ENCODE measurements at regions not wholly inside any gene's neighbourhood (a gene's known extent, or its start where the extent isn't known, plus 50 kb on each side); places are given as distances from the start of the nearest gene placed in this dataset.

GRCh38 chr3:194971965-194972364 lies 286.3 kb downstream of the FAM43A start:
- no peaks in the 10 kb centered on the region for H3K9me3 ChIP-seq (ENCODE audit: control insufficient read depth, insufficient read depth, low read depth, low read length)
- no peaks in the 10 kb centered on the region for H3K4me1 ChIP-seq (ENCODE audit: control insufficient read depth, insufficient read depth, low read length)
- ATAC-seq: no peak; the same call in 1 of the 2 replicates
- ChIA-PET CTCF (interaction anchor here (1.1 kb wide), 1 partner anchor 13 kb away, joined by 3 read pairs; no protein-coding TSS in a partner anchor), POLR2A (no interaction called here)
- BruUV-seq (replicated peaks): no TSS peak
- no peaks in the 10 kb centered on the region for H3K27me3 ChIP-seq (ENCODE audit: control insufficient read depth, insufficient read depth, low read length)
- no peak for DNase-seq (ENCODE audit: low read depth, low spot score)
- no peaks in the 10 kb centered on the region for H3K36me3 ChIP-seq (ENCODE audit: control insufficient read depth, insufficient read depth, low read length)
- no peak overlapping the region for H3K4me3 ChIP-seq (ENCODE audit: low read depth in 2 of 2, low read length in 2 of 2)
- H3K27ac ChIP-seq (ENCODE audit: low read length): no peak overlapping the region
- TF ChIP-seq, protein P1, sequence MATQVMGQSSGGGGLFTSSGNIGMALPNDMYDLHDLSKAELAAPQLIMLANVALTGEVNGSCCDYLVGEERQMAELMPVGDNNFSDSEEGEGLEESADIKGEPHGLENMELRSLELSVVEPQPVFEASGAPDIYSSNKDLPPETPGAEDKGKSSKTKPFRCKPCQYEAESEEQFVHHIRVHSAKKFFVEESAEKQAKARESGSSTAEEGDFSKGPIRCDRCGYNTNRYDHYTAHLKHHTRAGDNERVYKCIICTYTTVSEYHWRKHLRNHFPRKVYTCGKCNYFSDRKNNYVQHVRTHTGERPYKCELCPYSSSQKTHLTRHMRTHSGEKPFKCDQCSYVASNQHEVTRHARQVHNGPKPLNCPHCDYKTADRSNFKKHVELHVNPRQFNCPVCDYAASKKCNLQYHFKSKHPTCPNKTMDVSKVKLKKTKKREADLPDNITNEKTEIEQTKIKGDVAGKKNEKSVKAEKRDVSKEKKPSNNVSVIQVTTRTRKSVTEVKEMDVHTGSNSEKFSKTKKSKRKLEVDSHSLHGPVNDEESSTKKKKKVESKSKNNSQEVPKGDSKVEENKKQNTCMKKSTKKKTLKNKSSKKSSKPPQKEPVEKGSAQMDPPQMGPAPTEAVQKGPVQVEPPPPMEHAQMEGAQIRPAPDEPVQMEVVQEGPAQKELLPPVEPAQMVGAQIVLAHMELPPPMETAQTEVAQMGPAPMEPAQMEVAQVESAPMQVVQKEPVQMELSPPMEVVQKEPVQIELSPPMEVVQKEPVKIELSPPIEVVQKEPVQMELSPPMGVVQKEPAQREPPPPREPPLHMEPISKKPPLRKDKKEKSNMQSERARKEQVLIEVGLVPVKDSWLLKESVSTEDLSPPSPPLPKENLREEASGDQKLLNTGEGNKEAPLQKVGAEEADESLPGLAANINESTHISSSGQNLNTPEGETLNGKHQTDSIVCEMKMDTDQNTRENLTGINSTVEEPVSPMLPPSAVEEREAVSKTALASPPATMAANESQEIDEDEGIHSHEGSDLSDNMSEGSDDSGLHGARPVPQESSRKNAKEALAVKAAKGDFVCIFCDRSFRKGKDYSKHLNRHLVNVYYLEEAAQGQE (IDR thresholded peaks at IDR 0.05; ENCODE audit: insufficient read depth in 1 of 2, low read depth in 2 of 2, low read length in 1 of 2): no peak
- TF ChIP-seq SIN3A (IDR thresholded peaks at IDR 0.05; ENCODE audit: borderline replicate concordance, insufficient read depth, low read depth, low read length): no peak
- no peak for TF ChIP-seq CTCF (IDR thresholded peaks at IDR 0.05)
- in situ Hi-C loops (cut with HindIII; ENCODE audit: low pct_unique_long_range_greater_than_20kb, low sequenced_read_pairs): no loop called here
- intact Hi-C loops (cut with micrococcal nuclease; ENCODE audit: unreplicated experiment): no loop called here

GRCh38 chr3:194972641-194973040 lies 287.0 kb downstream of the FAM43A start:
- Histone ChIP-seq H3K27ac (ENCODE audit: low read length) (no peak overlapping the region), H3K9me3 (ENCODE audit: control insufficient read depth, insufficient read depth, low read depth, low read length) (no peaks in the 10 kb centered on the region), H3K36me3 (ENCODE audit: control insufficient read depth, insufficient read depth, low read length) (no peaks in the 10 kb centered on the region), H3K4me1 (ENCODE audit: control insufficient read depth, insufficient read depth, low read length) (no peaks in the 10 kb centered on the region), H3K4me3 (ENCODE audit: low read depth in 2 of 2, low read length in 2 of 2) (no peak overlapping the region), H3K27me3 (ENCODE audit: control insufficient read depth, insufficient read depth, low read length) (no peaks in the 10 kb centered on the region)
- CTCF ChIA-PET: no interaction called here
- TF ChIP-seq POLR2AphosphoS5 (IDR thresholded peaks at IDR 0.05; ENCODE audit: low read depth, low read length) (no peak), CTCF (IDR thresholded peaks at IDR 0.05) (no peak), TCF7L2 (IDR thresholded peaks at IDR 0.05; ENCODE audit: low read depth, low read length) (no peak), SIN3A (IDR thresholded peaks at IDR 0.05; ENCODE audit: borderline replicate concordance, insufficient read depth, low read depth, low read length) (no peak)
- TF ChIP-seq, protein P1 (IDR thresholded peaks at IDR 0.05; ENCODE audit: insufficient read depth in 1 of 2, low read depth in 2 of 2, low read length in 1 of 2): no peak
- DNase-seq (ENCODE audit: low read depth, low spot score) (no peak), ATAC-seq (no peak)
- intact Hi-C loops (cut with micrococcal nuclease; ENCODE audit: unreplicated experiment): no loop called here
- BruUV-seq (replicated peaks): no TSS peak
- in situ Hi-C loops (cut with HindIII; ENCODE audit: low pct_unique_long_range_greater_than_20kb, low sequenced_read_pairs): no loop called here
- POLR2A ChIA-PET: no interaction called here

Measured in Panc1 (cell line).